CD1c-positive myeloid dendritic cell (primary cell): ENCODE measurements at regions not wholly inside any gene's neighbourhood (a gene's known extent, or its start where the extent isn't known, plus 50 kb on each side); places are given as distances from the start of the nearest gene placed in this dataset.

Experiments
- DNase-seq: peaks from one replicate; pipeline ENCODE4 v3.0.0-alpha.2; 2016; ENCODE audit errors: extremely low spot score

GRCh38 chr6:23927935-23928334 is 198.1 kb upstream of the NRSN1 start:
- DNase-seq = no peak

DNA sequence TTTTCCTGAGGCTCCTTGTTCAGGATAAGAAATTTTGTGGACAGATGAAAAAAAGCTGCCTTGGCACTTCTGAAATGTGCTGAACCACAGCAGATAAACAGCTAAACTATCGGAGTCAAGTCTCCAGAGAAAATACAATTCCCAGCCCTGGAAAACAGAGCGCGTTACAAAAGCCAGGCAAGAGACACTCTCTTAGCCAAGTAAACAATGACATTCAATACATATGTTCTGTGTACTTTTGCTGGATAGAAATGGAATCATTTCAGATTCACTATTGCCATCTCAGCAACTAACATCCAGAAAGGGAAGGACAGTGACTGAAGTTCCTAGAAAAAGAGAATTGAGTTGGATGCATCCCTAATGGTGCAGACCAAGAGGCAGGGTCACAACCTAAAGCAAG is 196.8 kb upstream of the NRSN1 start:
- DNase-seq = no peak

GRCh38 chr6:23940466-23940865 is 185.5 kb upstream of the NRSN1 start:
- no peak for DNase-seq

DNA sequence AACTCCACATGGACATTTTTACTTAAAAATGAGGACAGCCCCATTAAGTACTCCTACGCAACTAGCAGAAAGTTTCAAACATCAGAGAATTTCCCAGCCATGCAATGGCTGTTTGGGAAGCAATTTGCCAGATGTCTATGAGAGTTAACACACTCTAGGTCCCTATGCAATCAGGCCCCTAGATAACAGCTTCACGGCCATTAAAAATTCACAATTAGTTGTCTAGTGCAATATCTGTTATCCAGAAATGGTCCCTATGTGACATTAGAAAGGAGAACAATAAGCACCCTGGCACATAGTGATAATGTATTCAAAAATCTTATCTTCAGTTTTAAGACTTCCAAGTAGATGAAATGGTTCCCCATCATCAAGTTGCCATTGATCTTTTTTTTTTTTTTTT is 174.3 kb upstream of the NRSN1 start:
- DNase-seq = no peak

- DNase-seq = no peak
Measured at GRCh38 chr6:23952245-23952644, 173.8 kb upstream of the NRSN1 start.

GRCh38 chr6:23953976-23954375 is 172.0 kb upstream of the NRSN1 start:
- DNase-seq = no peak

- no peak for DNase-seq
Measured at GRCh38 chr6:23957017-23957416, 169.0 kb upstream of the NRSN1 start.

DNA sequence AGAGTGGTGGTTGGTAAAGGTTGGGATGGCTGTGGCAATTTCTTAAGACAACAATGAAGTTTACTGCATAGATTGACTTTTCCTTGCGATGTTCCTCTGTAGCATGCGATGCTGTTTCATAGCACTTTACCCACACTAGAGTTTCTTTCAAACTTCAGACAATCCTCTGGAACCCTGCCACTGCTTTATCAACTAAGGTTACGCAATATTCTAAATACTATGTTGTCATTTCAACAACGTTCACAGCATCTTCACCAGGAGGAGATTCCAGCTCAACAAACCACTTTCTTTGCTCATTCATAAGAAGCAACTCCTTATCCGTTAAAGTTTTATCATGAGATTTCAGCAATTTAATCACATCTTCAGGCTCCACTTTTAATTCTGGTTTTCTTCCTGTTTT is 161.2 kb upstream of the NRSN1 start:
- DNase-seq = no peak

DNA sequence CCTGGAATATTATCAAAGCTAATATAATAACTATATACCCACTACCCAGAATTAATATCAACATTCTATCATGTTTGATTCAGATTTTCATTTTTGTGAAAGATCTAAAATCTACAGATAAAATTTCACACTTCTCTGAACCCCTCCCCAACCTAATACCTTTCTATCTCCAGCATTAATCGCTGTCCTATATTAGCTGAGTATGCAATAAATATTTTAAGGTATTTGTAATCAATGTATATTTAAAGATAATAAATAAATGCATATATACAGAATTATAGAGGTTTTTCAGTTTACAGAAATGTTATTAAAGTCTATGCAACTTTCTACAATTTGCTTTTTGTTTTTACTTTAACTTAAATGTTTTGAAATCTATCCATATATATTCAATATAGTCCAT is 156.7 kb upstream of the NRSN1 start:
- no peak for DNase-seq

- DNase-seq = no peak
Measured at GRCh38 chr6:23977706-23978105, 148.3 kb upstream of the NRSN1 start.

- DNase-seq = no peak
Measured at GRCh38 chr6:23980965-23981364, 145.1 kb upstream of the NRSN1 start.

DNA sequence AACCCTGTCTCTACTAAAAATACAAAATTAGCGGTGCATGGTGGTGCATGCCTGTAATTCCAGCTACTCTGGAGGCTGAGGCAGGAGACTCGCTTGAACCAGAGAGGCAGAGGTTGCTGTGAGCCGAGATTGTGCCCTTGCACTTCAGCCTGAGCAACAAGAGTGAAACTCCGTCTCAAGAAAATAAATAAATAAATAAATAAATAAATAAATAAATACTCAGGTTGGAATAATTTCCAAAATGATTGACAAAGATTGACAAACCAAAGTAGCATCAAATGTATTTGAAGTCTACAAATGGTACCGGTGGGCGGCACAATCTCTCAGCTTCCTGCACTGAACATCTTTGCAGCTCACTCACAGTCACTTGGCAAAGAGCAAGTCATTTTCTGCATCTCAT is 144.1 kb upstream of the NRSN1 start:
- no peak for DNase-seq

DNA sequence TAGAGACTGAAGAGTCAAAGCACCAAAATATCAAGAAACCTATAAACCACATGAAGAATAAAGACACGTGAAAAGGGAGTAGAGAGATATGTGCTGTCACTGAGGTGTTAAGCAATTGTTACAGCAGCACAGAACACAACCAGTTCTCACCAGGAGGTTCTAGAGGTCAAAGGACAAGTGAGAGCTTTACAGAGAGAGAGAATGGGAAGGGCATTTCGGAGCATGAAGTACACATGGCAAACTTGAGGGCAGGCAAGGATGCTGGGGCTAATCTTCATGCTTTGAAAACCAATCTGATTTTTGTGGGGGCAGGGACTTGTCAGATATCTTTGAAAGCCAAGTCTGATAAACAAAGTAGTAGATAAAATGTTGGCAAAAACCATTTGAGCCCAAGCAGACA is 142.3 kb upstream of the NRSN1 start:
- DNase-seq = no peak

GRCh38 chr6:23985015-23985414 is 141.0 kb upstream of the NRSN1 start:
- DNase-seq = no peak

DNA sequence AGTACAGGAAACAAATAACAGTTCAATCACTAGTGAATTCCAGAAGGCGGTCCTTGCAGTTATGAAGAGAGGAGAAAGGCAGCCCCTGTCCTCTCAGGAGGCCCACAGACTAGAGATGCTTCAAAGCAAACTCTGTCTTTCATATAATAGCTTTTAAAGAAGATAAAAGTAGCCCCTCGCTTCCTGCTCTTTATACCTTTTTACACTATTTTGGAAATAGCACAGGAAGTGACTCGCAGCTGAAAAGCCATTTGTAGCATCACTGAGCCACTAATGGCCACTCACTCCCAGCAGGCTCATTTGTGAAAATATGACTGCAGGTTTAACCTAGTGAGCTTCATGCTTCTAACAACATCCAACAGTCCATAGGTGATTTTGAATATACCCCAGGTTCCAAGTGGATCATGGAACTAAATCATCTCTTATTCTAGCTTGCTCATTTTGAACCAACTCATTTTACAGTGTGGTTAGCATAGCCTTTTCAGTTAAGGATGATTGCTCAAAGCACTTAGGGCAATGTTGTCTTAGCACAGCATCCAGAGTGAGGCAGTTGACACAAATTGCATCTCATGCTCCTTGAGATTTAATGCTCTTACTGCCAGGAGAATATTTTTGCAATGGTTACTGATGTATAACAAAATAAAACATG is 136.0 kb upstream of the NRSN1 start:
- DNase-seq = no peak

DNA sequence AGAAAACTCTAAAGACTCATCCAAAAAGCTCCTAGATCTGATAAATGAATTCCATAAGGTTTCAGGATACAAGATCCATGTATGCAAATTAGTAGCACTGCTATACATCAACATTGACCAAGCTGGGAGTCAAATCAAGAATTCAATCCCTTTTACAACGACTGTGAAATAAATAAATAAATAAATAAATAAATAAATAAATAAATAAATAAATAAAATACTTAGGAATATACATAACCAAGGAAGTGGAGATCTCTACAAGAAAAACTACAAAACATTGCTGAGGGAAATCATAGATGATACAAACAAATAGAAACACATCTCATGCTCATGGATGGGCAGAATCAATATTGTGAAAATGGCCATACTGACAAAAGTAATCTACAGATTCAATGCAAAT is 132.0 kb upstream of the NRSN1 start:
- DNase-seq = no peak

DNA sequence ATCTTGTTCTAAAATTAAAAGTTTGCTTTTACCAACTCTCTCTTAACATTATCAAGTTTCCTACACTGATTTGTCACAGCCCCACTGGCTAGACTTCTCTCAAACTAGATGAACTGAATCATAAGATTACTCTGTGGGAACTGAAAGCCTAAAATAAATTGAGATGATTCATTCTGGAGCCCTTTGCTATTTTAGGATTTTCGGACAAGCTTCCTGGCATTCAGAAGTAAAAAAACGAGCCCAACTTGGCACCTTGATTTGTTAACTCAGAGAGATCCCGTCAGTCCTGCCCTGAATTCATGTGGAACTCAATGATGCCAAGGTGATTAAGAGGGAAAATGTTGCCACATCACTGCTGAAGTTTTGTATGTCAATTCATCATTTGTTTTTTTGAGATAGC is 122.0 kb upstream of the NRSN1 start:
- DNase-seq = no peak

DNA sequence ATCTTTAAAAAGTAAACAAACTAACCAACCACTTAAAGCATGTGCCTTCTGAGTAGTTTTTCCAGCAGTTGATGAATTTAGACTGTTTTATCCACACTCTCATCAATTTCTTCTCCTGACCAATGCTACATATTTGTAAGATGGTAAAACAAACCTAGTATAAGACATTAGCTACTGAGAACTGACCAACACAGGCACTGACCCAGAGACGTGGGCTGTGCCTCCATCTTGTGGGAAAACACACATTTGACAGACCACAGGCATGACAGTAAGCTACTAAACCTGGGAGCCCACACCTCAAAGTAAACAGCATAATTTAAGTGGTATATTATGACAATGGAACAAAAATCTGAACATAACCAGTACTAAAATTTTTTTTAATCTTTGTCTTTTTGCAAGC is 121.4 kb upstream of the NRSN1 start:
- no peak for DNase-seq

DNA sequence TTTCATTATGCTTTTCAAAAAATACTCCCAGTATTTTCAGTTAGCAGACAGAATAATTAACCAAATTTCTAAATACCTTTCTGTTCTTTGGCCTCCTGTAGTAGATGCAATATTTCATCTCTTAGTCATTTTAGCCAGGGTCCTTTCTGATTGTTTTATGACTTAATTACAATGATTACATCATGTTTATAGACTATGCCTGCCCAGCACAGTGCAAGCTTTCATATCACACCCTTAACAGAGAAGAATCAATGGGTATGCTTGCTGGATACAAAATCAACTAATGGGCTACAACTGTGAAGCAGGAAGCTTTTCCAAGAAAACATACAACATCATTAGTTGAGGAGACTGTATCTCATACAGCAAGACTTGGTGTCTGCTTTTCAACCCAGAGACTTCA is 119.8 kb upstream of the NRSN1 start:
- no peak for DNase-seq

DNA sequence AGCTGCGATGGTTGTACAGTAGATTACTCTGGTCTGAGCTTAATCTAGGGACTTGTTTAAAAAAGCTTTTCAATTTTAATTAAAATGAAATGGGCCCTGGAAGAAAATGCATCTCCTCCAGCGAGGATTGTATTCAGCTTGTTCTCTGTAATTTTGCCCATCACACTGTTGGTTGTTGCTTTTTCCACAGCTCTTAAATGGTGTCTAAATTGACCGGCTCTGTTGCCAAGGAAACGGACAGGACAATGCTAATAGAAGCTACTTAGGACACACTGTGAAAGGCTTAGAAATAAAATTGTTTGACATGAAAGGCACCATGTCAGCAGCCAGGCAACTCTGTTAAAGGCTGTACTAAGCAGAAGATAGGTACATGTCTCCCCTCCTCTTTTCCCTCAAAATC is 116.7 kb upstream of the NRSN1 start:
- no peak for DNase-seq

DNA sequence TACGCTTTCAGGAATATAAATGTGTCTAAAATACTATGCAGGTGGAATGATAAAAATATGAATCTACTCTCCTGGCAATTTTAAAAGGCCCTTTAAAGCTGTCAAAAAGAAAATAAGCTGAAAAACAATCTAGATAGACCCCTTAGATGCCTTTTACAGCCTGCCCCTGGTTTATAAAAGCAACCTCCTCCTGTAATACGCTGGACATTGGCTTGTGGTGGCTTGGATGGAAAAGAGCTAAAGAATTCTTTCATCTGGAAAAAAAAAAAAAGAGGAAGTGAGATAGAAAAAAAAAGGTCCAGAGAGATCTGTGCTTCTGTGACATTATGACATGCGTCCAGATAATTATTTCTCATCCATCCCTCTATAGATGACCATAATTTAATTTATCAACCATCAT is 115.9 kb upstream of the NRSN1 start:
- DNase-seq = no peak

GRCh38 chr6:24016286-24016685 is 109.7 kb upstream of the NRSN1 start:
- no peak for DNase-seq

DNA sequence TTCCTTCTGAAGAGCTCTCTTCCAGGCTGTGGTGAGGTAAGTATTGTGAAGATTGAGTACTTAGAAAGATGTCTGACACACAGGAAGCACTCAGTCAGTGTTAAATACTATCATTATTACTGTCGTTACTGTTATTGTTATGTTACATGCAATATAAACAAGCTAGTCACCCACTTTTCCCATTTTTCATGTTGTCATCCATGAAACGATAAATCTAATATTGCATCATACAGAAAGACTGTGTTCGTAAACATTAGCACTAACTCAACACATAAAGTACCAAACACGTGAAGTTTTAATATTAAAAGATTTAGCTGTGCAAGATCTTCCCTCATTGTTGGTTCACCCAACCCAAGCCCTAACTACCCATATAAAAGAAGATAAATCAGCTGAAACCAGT is 109.2 kb upstream of the NRSN1 start:
- no peak for DNase-seq

DNA sequence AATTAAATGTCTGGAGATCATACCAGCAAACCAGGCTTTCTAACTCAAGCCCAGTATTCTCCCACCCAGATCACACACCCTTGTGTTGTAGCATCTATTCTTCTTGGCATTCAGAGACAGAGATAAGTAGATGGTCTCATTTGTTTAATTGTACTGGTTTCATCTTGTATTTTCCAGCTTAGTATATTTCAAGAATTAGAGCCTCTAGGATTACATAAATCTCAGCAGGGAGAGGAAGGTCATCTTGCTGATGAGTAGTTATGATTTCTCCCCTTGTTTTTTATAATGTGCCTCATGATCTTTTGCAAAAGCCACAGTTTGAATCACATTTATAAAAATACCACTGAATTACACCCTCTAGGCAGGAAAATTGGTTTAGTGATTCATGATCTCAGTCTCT is 106.6 kb upstream of the NRSN1 start:
- no peak for DNase-seq

GRCh38 chr6:24019830-24020229 is 106.2 kb upstream of the NRSN1 start:
- DNase-seq = no peak
